Retinal pigment epithelial cell (primary cell): ENCODE measurements at regions not wholly inside any gene's neighbourhood (a gene's known extent, or its start where the extent isn't known, plus 50 kb on each side); places are given as distances from the start of the nearest gene placed in this dataset.

ENCODE experiments used
- DNase-seq: peaks from one replicate; pipeline ENCODE4 v3.0.0-alpha.2; 2010; ENCODE audit warnings: low read depth
- H3K4me3 ChIP-seq: 2 replicates; pipeline ENCODE4 v1.5.1; 2011; ENCODE audit warnings: mild to moderate bottlenecking, low read length, control low read depth, moderate library complexity
- CTCF ChIP-seq: conservative IDR thresholded peaks from 2 replicates; pipeline ENCODE4 v1.5.1; 2011; ENCODE audit warnings: low read depth, low read length, control low read depth, inconsistent platforms

DNA sequence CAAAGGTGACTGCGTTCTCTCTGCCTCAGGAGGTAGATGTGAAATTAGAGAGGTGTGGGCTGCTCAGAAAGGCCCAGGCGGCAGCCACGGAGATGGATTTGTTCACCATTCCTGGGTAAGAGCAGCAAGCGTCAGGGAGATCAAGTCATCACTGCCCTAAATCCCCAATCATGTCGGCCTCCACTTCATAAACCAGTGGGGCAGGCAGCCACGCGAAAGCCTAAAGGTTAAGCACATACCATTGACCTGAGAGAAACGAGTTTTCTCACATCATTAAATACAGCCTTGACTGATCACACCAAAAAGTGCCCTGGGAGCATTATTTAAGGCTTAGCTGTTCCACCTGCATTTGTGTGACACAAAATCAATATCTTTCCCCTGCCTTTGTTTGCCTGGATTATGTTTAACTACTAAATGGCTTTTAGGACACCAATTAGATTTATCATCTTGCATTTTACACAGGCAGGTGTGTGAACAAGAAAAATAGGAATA is 50.7 kb upstream of the FOXB1 start:
- no peak for TF ChIP-seq CTCF
- no peak for DNase-seq
- no peak overlapping the region for H3K4me3 ChIP-seq

- TF ChIP-seq CTCF = no peak
- no peak overlapping the region for H3K4me3 ChIP-seq
- DNase-seq = no peak
These were observed 51.2 kb upstream of the FOXB1 start for GRCh38 chr15:59952960-59953359.

- DNase-seq = no peak
- no peak for TF ChIP-seq CTCF
- H3K4me3 ChIP-seq = no peak overlapping the region
These were observed 53.3 kb upstream of the FOXB1 start for GRCh38 chr15:59950603-59951388.

- no peak overlapping the region for H3K4me3 ChIP-seq
- no peak for TF ChIP-seq CTCF
- no peak for DNase-seq
These were observed 55.0 kb upstream of the FOXB1 start for GRCh38 chr15:59948924-59949613.

DNA sequence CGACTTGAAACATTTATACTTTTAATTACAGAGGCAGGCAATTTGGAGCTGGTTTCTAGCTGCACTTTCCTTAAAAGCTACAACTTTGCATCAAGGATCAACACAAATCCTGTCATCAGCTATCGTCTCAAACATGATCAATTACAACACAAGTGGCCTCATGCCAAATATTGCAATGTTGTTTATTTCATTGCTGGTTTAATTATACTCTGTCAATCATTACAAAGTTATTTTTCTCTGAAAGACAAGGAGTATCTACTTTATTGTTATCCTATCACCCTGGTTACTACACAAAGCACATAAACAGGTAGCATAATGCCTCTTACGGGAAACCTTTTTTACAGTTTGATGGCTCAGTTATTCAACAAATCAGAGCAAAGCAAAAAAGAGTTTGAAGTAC is 58.0 kb upstream of the FOXB1 start:
- DNase-seq = no peak
- no peak for TF ChIP-seq CTCF
- H3K4me3 ChIP-seq = no peak overlapping the region

- no peak for DNase-seq
- no peak overlapping the region for H3K4me3 ChIP-seq
- no peak for TF ChIP-seq CTCF
These were observed 59.1 kb upstream of the FOXB1 start for GRCh38 chr15:59945036-59945435.

- no peak for TF ChIP-seq CTCF
- DNase-seq = no peak
These were observed 62.5 kb upstream of the FOXB1 start for GRCh38 chr15:59941612-59942011.

More at GRCh38 chr15:59941612-59942011, 62.5 kb upstream of the FOXB1 start:
- H3K4me3 ChIP-seq = no peak overlapping the region
